ENCODE measurements at regions not wholly inside any gene's neighbourhood (a gene's known extent, or its start where the extent isn't known, plus 50 kb on each side); places are given as distances from the start of the nearest gene placed in this dataset.
"Not testable (repeated sequence)": the region's sequence is repeated elsewhere in the genome, so short reads cannot be mapped to it uniquely, and the experiment has no call there.

DNA sequence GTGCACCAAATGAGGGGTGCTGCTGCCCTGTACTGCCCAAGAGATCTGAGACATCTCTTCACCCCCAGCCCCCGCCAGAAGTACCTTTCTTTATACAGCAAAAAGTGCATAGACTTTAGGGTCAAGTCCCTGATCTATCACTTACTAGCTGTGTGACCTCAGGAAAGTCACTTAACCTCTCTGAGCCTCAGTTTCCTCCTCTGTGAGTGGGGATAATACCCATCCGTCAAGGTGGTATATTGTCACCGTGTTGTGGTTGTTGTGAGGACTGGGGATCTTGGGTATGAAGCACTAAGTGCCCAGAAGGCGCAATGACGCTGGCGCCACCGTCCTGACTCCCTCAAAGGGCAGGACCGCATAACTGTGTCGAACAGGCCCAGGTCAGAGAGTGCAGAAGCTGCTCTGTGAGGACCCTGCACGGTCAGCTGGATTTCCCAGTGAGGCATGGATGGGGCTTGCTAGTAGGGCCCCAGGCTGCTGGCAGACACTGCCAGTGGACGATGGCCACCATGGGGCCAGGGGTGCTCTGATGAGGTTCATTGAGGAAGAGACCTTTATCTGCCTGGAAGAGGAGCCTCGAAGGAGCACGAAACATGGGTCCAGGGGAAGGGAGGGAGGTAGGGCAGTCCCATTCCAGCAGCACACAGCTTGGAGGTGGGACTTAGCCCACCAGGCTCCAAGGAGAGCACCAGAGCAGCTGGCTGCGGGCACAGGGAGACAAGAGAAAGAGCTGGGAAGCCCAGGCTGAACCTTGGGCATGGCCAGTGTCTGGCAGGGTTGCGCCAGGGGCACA lies 61.8 kb upstream of the LAPTM4A start:
- no peak overlapping the region for H3K27ac ChIP-seq (ENCODE audit: low read depth in 2 of 2, low read length in 1 of 2)
- H3K4me2 ChIP-seq = no peak overlapping the region
- TF ChIP-seq TCF12 (IDR thresholded peaks at IDR 0.05) (no peak), RFX5 (IDR thresholded peaks at IDR 0.05; ENCODE audit: low read length) (no peak)
- H3K79me2 ChIP-seq (ENCODE audit: insufficient read depth) = no peaks in the 10 kb centered on the region
- ChIA-PET CTCF (interaction anchor here (0.7 to 2.3 kb wide), 6 partner anchors 10 to 213 kb away, joined by 3 to 7 read pairs (median 3); no protein-coding TSS in a partner anchor), POLR2A (no interaction called here)
- no peaks in the 10 kb centered on the region for H4K20me1 ChIP-seq (ENCODE audit: insufficient read depth)
- no peaks in the 10 kb centered on the region for H3F3A ChIP-seq (replicated peaks; ENCODE audit: insufficient read depth)
- H3K9ac ChIP-seq = no peak overlapping the region
- no peak for DNase-seq
- H2AFZ ChIP-seq (ENCODE audit: low read depth) = no peak overlapping the region
- WGBS (ENCODE audit: low lambda C conversion rate) = 87% methylated on average over 14 of the region's 15 CpGs
- H3K27me3 ChIP-seq (ENCODE audit: insufficient read depth) = no peaks in the 10 kb centered on the region
- no peaks in the 10 kb centered on the region for H3K9me3 ChIP-seq
- H3K4me1 ChIP-seq (ENCODE audit: control insufficient read depth in 1 of 2, insufficient read depth in 2 of 2, low read depth in 1 of 2, low read length in 1 of 2) = peaks cover 0 to 6% of the 10 kb centered on the region in 2 experiments; a peak in 1 of 4 replicates
- H3K4me3 ChIP-seq (ENCODE audit: low read depth in 2 of 2, low read length in 1 of 2) = no peak overlapping the region
- no peaks in the 10 kb centered on the region for H3K9me2 ChIP-seq
- no peaks in the 10 kb centered on the region for H3K36me3 ChIP-seq (replicated peaks in 1 of 2; ENCODE audit: control insufficient read depth in 1 of 2, insufficient read depth in 2 of 2, low read length in 1 of 2)

- H3K4me2 ChIP-seq; H4K20me1 ChIP-seq (ENCODE audit: insufficient read depth); H3K9ac ChIP-seq; H3K36me3 ChIP-seq (replicated peaks in 1 of 2; ENCODE audit: control insufficient read depth in 1 of 2, insufficient read depth in 2 of 2, low read length in 1 of 2); H2AFZ ChIP-seq (ENCODE audit: low read depth); H3K79me2 ChIP-seq (ENCODE audit: insufficient read depth); H3F3A ChIP-seq (replicated peaks; ENCODE audit: insufficient read depth); DNase-seq; H3K4me1 ChIP-seq (ENCODE audit: control insufficient read depth in 1 of 2, insufficient read depth in 2 of 2, low read depth in 1 of 2, low read length in 1 of 2); H3K27me3 ChIP-seq (ENCODE audit: insufficient read depth); H3K27ac ChIP-seq (ENCODE audit: low read depth in 2 of 2, low read length in 1 of 2); H3K4me3 ChIP-seq (ENCODE audit: low read depth in 2 of 2, low read length in 1 of 2); H3K9me2 ChIP-seq; H3K9me3 ChIP-seq; POLR2A ChIA-PET: not testable (repeated sequence)
- CTCF ChIA-PET = interaction anchor here (1.1 to 2.3 kb wide), 3 partner anchors 14 to 172 kb away, joined by 3 to 7 read pairs (median 4); no protein-coding TSS in a partner anchor
- 89% methylated on average over 9 of the region's 9 CpGs for WGBS (ENCODE audit: low lambda C conversion rate)
Measured at GRCh38 chr2:20112361-20112760, 60.9 kb upstream of the LAPTM4A start.

- H3K4me2 ChIP-seq = no peak overlapping the region
- H3K9ac ChIP-seq = no peak overlapping the region
- H3K9me3 ChIP-seq = no peaks in the 10 kb centered on the region
- 66% methylated on average over 6 of the region's 10 CpGs for WGBS (ENCODE audit: low lambda C conversion rate)
- H3K27me3 ChIP-seq (ENCODE audit: insufficient read depth) = no peaks in the 10 kb centered on the region
- ChIA-PET POLR2A (interaction anchor here (1.2 kb wide), 1 partner anchor 122 kb away, joined by 3 read pairs; the partner anchor contains the start of gene WDR35), CTCF (interaction anchor here (0.9 to 9.8 kb wide), 8 partner anchors 13 to 173 kb away, joined by 3 to 65 read pairs (median 4); partner anchors contain the start of genes SDC1 and WDR35)
- no peaks in the 10 kb centered on the region for H4K20me1 ChIP-seq (ENCODE audit: insufficient read depth)
- H3K36me3 ChIP-seq (replicated peaks in 1 of 2; ENCODE audit: control insufficient read depth in 1 of 2, insufficient read depth in 2 of 2, low read length in 1 of 2) = no peaks in the 10 kb centered on the region
- H3K4me3 ChIP-seq (ENCODE audit: low read depth in 2 of 2, low read length in 1 of 2) = no peak overlapping the region
- no peaks in the 10 kb centered on the region for H3F3A ChIP-seq (replicated peaks; ENCODE audit: insufficient read depth)
- H3K4me1 ChIP-seq (ENCODE audit: control insufficient read depth in 1 of 2, insufficient read depth in 2 of 2, low read depth in 1 of 2, low read length in 1 of 2) = peaks cover 0 to 6% of the 10 kb centered on the region in 2 experiments; a peak in 1 of 4 replicates
- no peaks in the 10 kb centered on the region for H3K9me2 ChIP-seq
- TF ChIP-seq RAD21 (IDR thresholded peaks at IDR 0.05; ENCODE audit: low read length) = no peak
- TF ChIP-seq TCF12 (IDR thresholded peaks at IDR 0.05) = peak; percentile 69
- peak; percentile 48; the same call in 1 of the 2 replicates for TF ChIP-seq FOSL2 (IDR thresholded peaks at IDR 0.05; ENCODE audit: borderline replicate concordance, low read depth)
- no peak overlapping the region for H3K27ac ChIP-seq (ENCODE audit: low read depth in 2 of 2, low read length in 1 of 2)
- H2AFZ ChIP-seq (ENCODE audit: low read depth) = no peak overlapping the region
- H3K79me2 ChIP-seq (ENCODE audit: insufficient read depth) = no peaks in the 10 kb centered on the region
- no peak for DNase-seq
Measured at GRCh38 chr2:20111311-20112131, 60.1 kb upstream of the LAPTM4A start.

All from SK-N-SH (cell line).